ENCODE measurements at regions not wholly inside any gene's neighbourhood (a gene's known extent, or its start where the extent isn't known, plus 50 kb on each side); places are given as distances from the start of the nearest gene placed in this dataset.

DNA sequence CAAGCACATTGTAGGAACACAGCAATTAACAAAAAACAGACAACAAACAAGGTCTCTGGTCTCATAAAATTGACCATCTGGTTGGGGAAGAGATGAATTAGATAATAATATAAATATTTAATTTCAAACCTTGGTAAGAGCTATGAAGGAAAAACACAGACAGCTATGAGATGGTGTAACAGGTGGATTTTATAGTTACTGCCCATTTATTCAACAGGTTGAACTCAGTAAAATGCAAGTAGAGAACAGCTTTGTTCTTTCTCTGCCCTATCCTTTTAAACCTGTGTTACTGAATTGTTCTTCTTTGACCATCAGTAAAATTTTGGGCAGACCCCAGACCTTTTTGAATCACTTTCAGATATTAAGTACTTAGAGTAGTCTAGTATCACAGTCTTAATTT lies 77.6 kb upstream of the FAM216B start:
- TF ChIP-seq EP300 (IDR thresholded peaks at IDR 0.05), result no peak
- TF ChIP-seq, protein P1, sequence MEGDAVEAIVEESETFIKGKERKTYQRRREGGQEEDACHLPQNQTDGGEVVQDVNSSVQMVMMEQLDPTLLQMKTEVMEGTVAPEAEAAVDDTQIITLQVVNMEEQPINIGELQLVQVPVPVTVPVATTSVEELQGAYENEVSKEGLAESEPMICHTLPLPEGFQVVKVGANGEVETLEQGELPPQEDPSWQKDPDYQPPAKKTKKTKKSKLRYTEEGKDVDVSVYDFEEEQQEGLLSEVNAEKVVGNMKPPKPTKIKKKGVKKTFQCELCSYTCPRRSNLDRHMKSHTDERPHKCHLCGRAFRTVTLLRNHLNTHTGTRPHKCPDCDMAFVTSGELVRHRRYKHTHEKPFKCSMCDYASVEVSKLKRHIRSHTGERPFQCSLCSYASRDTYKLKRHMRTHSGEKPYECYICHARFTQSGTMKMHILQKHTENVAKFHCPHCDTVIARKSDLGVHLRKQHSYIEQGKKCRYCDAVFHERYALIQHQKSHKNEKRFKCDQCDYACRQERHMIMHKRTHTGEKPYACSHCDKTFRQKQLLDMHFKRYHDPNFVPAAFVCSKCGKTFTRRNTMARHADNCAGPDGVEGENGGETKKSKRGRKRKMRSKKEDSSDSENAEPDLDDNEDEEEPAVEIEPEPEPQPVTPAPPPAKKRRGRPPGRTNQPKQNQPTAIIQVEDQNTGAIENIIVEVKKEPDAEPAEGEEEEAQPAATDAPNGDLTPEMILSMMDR (IDR thresholded peaks at IDR 0.05), result no peak
- no peak for TF ChIP-seq POLR2AphosphoS5 (IDR thresholded peaks at IDR 0.05)
- no peak for TF ChIP-seq POLR2A (IDR thresholded peaks at IDR 0.05)

Data from upper lobe of left lung (tissue), 4 donors.